C4-2B (cell line): ENCODE measurements at regions not wholly inside any gene's neighbourhood (a gene's known extent, or its start where the extent isn't known, plus 50 kb on each side); places are given as distances from the start of the nearest gene placed in this dataset.

Experiments used
- CTCF ChIP-seq: fragments of 450-650 bp; conservative IDR thresholded peaks from 2 replicates; pipeline ENCODE4 v1.5.1; 2017; ENCODE audit warnings: mild to moderate bottlenecking
- ZFX ChIP-seq: fragments of 450-650 bp; IDR thresholded peaks from 2 replicates; pipeline ENCODE4 v1.6.1; 2017

- no peak for TF ChIP-seq CTCF
- TF ChIP-seq ZFX, result no peak
Measured at GRCh38 chr2:104790901-104791495, 62.9 kb upstream of the POU3F3 start.
